HG02870 (cell line): ENCODE measurements at regions not wholly inside any gene's neighbourhood (a gene's known extent, or its start where the extent isn't known, plus 50 kb on each side); places are given as distances from the start of the nearest gene placed in this dataset.

ENCODE experiments used
- ATAC-seq: cut with Tn5 transposase; IDR thresholded peaks from one replicate; pipeline ENCODE4 v1.9.1; 2021; ENCODE audit warnings: mild to moderate bottlenecking, moderate library complexity; ENCODE audit not compliant: unreplicated experiment

GRCh38 chr3:3745693-3746092, 53.5 kb upstream of the LRRN1 start:
- no peak for ATAC-seq

- peak; percentile 57 for ATAC-seq
Observed at GRCh38 chr3:3744826-3745225, 54.4 kb upstream of the LRRN1 start.

- no peak for ATAC-seq
Observed at GRCh38 chr3:3743754-3744153, 55.5 kb upstream of the LRRN1 start.

- no peak for ATAC-seq
Observed at GRCh38 chr3:3740061-3740460, 59.2 kb upstream of the LRRN1 start.

- ATAC-seq = no peak
Observed at GRCh38 chr3:3739330-3740060, 59.7 kb upstream of the LRRN1 start.

- ATAC-seq = no peak
Observed at GRCh38 chr3:3737531-3737930, 61.7 kb upstream of the LRRN1 start.

GRCh38 chr3:3735919-3736318, 63.3 kb upstream of the LRRN1 start:
- no peak for ATAC-seq

- no peak for ATAC-seq
Observed at GRCh38 chr3:3734881-3735280, 64.3 kb upstream of the LRRN1 start.

- no peak for ATAC-seq
Observed at GRCh38 chr3:3729261-3729660, 70.0 kb upstream of the LRRN1 start.

GRCh38 chr3:3726549-3726948, 72.7 kb upstream of the LRRN1 start:
- ATAC-seq = no peak

- no peak for ATAC-seq
Observed at GRCh38 chr3:3714572-3714971, 84.7 kb upstream of the LRRN1 start.

GRCh38 chr3:3712971-3713370, 86.3 kb upstream of the LRRN1 start:
- no peak for ATAC-seq

- ATAC-seq = no peak
Observed at GRCh38 chr3:3708769-3709115, 90.5 kb upstream of the LRRN1 start.

GRCh38 chr3:3707858-3708768, 91.1 kb upstream of the LRRN1 start:
- no peak for ATAC-seq

GRCh38 chr3:3705090-3705775, 94.0 kb upstream of the LRRN1 start:
- ATAC-seq = no peak

GRCh38 chr3:3701949-3702348, 97.3 kb upstream of the LRRN1 start:
- no peak for ATAC-seq

GRCh38 chr3:3699816-3700633, 99.2 kb upstream of the LRRN1 start:
- no peak for ATAC-seq

GRCh38 chr3:3699407-3699806, 99.8 kb upstream of the LRRN1 start:
- ATAC-seq = no peak

- no peak for ATAC-seq
Observed at GRCh38 chr3:3696345-3696744, 102.9 kb upstream of the LRRN1 start.

GRCh38 chr3:3693593-3693992, 105.6 kb upstream of the LRRN1 start:
- no peak for ATAC-seq
